HCT116 (cell line): ENCODE measurements at regions not wholly inside any gene's neighbourhood (a gene's known extent, or its start where the extent isn't known, plus 50 kb on each side); places are given as distances from the start of the nearest gene placed in this dataset.

Source experiments
- ATAC-seq: fragments of 200-7000 bp; cut with Tn5 transposase; 2 replicates; pipeline ENCODE4 v1.9.1; 2020; ENCODE audit warnings: mild to moderate bottlenecking, moderate library complexity
- BruUV-seq: library from RNA; stranded (reverse); fragments of 400-500 nt; replicated peaks from 2 replicates; lab custom pipeline; 2021; lab: Mats Ljungman, UMichigan
- CTCF ChIA-PET: fragments of 300-600 bp; sonication (Branson Sonifier 250); formaldehyde crosslinking; loops from one replicate; lab custom pipeline; 2021; ENCODE audit warnings: antibody characterized with exemption; lab: Charles Lee
- POLR2A ChIA-PET: fragments of 300-600, 350-600 bp; sonication (Branson Sonifier 250); formaldehyde crosslinking; loops from one replicate; lab custom pipeline; 2021; ENCODE audit warnings: antibody characterized with exemption; lab: Charles Lee
- RAD21 ChIA-PET, 2 experiments: fragments of 300-600 bp; sonication (Branson Sonifier 250); formaldehyde crosslinking; loops; one replicate each; lab custom pipeline; 2023; ENCODE audit warnings: low total read pairs in 2 of 2; ENCODE audit not compliant: uncharacterized antibody in 2 of 2, unreplicated experiment in 2 of 2, low non-redundant PET in 1 of 2; lab: Charles Lee
- DNase-seq: peaks from one replicate; pipeline ENCODE4 v3.0.0-alpha.2; 2010; ENCODE audit warnings: low read depth, low spot score
- H2AFZ ChIP-seq: fragments of 200-600 bp; shearing (Covaris generic), sonication (generic); 2 replicates; pipeline ENCODE4 v1.6.1; 2017; ENCODE audit warnings: low read depth, mixed run types, mixed read lengths, antibody characterized with exemption, low read length; ENCODE audit not compliant: poor library complexity, severe bottlenecking
- H3K27ac ChIP-seq: 2 replicates; pipeline ENCODE4 v1.5.1; 2012; ENCODE audit warnings: low read depth, low read length
- H3K27me3 ChIP-seq: fragments of 200-600 bp; sonication (generic); 2 replicates; pipeline ENCODE4 v1.6.1; 2016; ENCODE audit warnings: mixed run types, low read length, mixed read lengths; ENCODE audit not compliant: insufficient read depth
- H3K36me3 ChIP-seq, 2 experiments: fragments of 200-500 bp in 1 of 2; fragments of 200-600 bp in 1 of 2; sonication (Bioruptor generic) in 1 of 2; sonication (generic) in 1 of 2; 2 replicates each; pipeline versions ENCODE4 v1.5.1 to v1.6.1; 2014 to 2016; ENCODE audit warnings: low read length in 2 of 2, inconsistent platforms in 1 of 2, mixed read lengths in 1 of 2, mixed run types in 1 of 2; ENCODE audit not compliant: insufficient read depth in 2 of 2, control insufficient read depth in 1 of 2
- H3K4me1 ChIP-seq, 2 experiments: fragments of 200-600 bp in 1 of 2; sonication (generic) in 1 of 2; 2 replicates each; pipeline versions ENCODE4 v1.5.1 to v1.6.1; 2012 to 2017; ENCODE audit warnings: low read length in 2 of 2, inconsistent platforms in 1 of 2, mild to moderate bottlenecking in 1 of 2, mixed read lengths in 1 of 2, mixed run types in 1 of 2, moderate library complexity in 1 of 2; ENCODE audit not compliant: insufficient read depth in 2 of 2, control insufficient read depth in 1 of 2
- H3K4me2 ChIP-seq: fragments of 200-600 bp; sonication (generic); 2 replicates; pipeline ENCODE4 v1.6.1; 2017; ENCODE audit warnings: mixed run types, low read length, mixed read lengths
- H3K4me3 ChIP-seq, 2 experiments: fragments of 200-600 bp in 1 of 2; sonication (generic) in 1 of 2; replicated peaks in 1 of 2; 2 replicates each; pipeline ENCODE4 v1.5.1; 2011 to 2016; ENCODE audit warnings: low read length in 2 of 2, control low read depth in 1 of 2, low read depth in 1 of 2, mild to moderate bottlenecking in 1 of 2, mixed read lengths in 1 of 2, mixed run types in 1 of 2
- H3K79me2 ChIP-seq: fragments of 200-600 bp; sonication (generic); 2 replicates; pipeline ENCODE4 v1.6.1; 2017; ENCODE audit warnings: mild to moderate bottlenecking, mixed run types, low read length, moderate library complexity, mixed read lengths; ENCODE audit not compliant: insufficient read depth
- H3K9ac ChIP-seq: fragments of 200-600 bp; sonication (generic); 2 replicates; pipeline ENCODE4 v1.6.1; 2016; ENCODE audit warnings: low read length, mixed read lengths
- H3K9me2 ChIP-seq: fragments of 200-600 bp; sonication (generic), shearing (Covaris generic); 2 replicates; pipeline ENCODE4 v1.6.1; 2017; ENCODE audit warnings: mixed run types, mild to moderate bottlenecking, moderate library complexity; ENCODE audit not compliant: insufficient read depth
- H3K9me3 ChIP-seq, 2 experiments: fragments of 200-500 bp in 1 of 2; fragments of 200-600 bp in 1 of 2; sonication (Bioruptor generic) in 1 of 2; sonication (generic) in 1 of 2; 2 replicates each; pipeline ENCODE4 v1.6.1; 2014 to 2017; ENCODE audit warnings: low read length in 2 of 2, mixed read lengths in 2 of 2, inconsistent platforms in 1 of 2, low read depth in 1 of 2, mild to moderate bottlenecking in 1 of 2, mixed run types in 1 of 2, moderate library complexity in 1 of 2; ENCODE audit not compliant: control insufficient read depth in 1 of 2, insufficient read depth in 1 of 2
- H4K20me1 ChIP-seq: fragments of 200-600 bp; sonication (generic), shearing (Covaris generic); 2 replicates; pipeline ENCODE4 v1.6.1; 2017; ENCODE audit warnings: mixed run types, mild to moderate bottlenecking, moderate library complexity; ENCODE audit not compliant: insufficient read depth
- EGR1 ChIP-seq: IDR thresholded peaks from 2 replicates; pipeline ENCODE4 v1.6.1; 2012; ENCODE audit warnings: low read depth
- ELF1 ChIP-seq: IDR thresholded peaks from 2 replicates; pipeline ENCODE4 v1.6.1; 2012; ENCODE audit warnings: low read depth, borderline replicate concordance
- EZH2 ChIP-seq: fragments of 200-600 bp; sonication (generic); IDR thresholded peaks from 2 replicates; pipeline ENCODE4 v1.6.1; 2017; ENCODE audit warnings: antibody characterized with exemption, mixed run types
- RAD21 ChIP-seq: IDR thresholded peaks from 2 replicates; pipeline ENCODE4 v1.6.1; 2012; ENCODE audit warnings: low read depth, mild to moderate bottlenecking
- SP1 ChIP-seq: IDR thresholded peaks from 2 replicates; pipeline ENCODE4 v1.6.1; 2012; ENCODE audit warnings: low read depth
- TCF7L2 ChIP-seq: IDR thresholded peaks from 2 replicates; pipeline ENCODE4 v1.7.0; 2011; ENCODE audit warnings: borderline replicate concordance, inconsistent platforms; ENCODE audit not compliant: insufficient read depth, insufficient read length; ENCODE audit errors: extremely low read depth
- YY1 ChIP-seq: IDR thresholded peaks from 2 replicates; pipeline ENCODE4 v1.6.1; 2011; ENCODE audit warnings: low read length, low read depth, moderate library complexity, mild to moderate bottlenecking; ENCODE audit not compliant: insufficient replicate concordance; ENCODE audit errors: extremely low read depth
- ZFX ChIP-seq: fragments of 450-650 bp; IDR thresholded peaks from 2 replicates; pipeline ENCODE4 v1.6.1; 2017
- ZNF274 ChIP-seq: fragments of 200-500 bp; sonication (Bioruptor generic); IDR thresholded peaks from 2 replicates; pipeline ENCODE4 v1.6.1; 2014; ENCODE audit warnings: mild to moderate bottlenecking, low read depth, low read length, inconsistent platforms
- intact Hi-C: fragments of 100-400 bp; cut with micrococcal nuclease; formaldehyde crosslinking; loops from 2 replicates; pipeline ENCODE4 v1.10.0; 2022
- TF ChIP-seq, protein P1 (sequence below): IDR thresholded peaks from 2 replicates; pipeline ENCODE4 v1.6.1; 2012; ENCODE audit warnings: low read depth

DNA sequence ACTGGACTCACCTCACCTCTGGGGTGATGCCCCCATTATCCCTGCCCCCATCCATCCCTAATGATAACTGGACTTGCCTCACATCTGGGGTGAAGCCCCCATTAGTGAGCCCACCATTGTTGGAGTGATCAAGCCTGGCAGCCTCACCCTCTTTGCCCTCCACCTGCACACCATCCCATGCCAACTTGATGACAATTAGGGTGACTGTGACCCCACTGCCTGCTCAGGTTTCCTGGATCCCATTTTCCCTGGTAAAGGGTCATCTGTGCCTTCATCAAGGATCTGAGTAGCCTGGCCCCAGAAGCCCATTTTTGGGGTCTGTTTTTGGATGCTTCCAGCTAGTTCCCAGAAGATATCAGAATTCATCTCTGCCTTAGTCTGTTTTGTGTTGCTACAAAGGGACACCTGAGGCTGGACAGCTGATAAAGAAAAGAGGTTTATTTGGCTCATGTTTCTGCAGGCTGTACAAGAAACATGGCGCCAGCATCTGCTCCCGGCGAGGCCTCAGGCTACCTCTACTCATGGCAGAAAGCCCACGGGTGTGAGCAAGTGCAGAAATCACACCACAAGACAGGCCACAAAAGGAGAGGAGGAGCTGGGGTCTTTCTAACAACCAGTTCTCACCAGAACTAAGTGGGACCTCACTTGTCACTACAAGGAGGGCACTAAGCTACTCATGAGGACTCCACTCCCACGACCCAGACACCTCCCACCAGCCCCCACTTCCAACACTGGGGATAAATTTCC is 196.4 kb upstream of the TWIST2 start:
- H3K4me3 ChIP-seq = no peak overlapping the region
- ATAC-seq (no peak), DNase-seq (no peak)
- no peaks in the 10 kb centered on the region for H3K4me1 ChIP-seq
- no peaks in the 10 kb centered on the region for H3K9me3 ChIP-seq
- no peaks in the 10 kb centered on the region for H3K36me3 ChIP-seq
- H4K20me1 ChIP-seq = no peaks in the 10 kb centered on the region
- CTCF ChIA-PET = no interaction called here
- no peaks in the 10 kb centered on the region for H3K9me2 ChIP-seq
- intact Hi-C loops = no loop called here
- no TSS peak for BruUV-seq
- TF ChIP-seq EZH2 (no peak), ZFX (no peak), TCF7L2 (no peak), RAD21 (no peak), ELF1 (no peak), ZNF274 (no peak), YY1 (no peak), EGR1 (no peak), SP1 (no peak)
- TF ChIP-seq, protein P1, sequence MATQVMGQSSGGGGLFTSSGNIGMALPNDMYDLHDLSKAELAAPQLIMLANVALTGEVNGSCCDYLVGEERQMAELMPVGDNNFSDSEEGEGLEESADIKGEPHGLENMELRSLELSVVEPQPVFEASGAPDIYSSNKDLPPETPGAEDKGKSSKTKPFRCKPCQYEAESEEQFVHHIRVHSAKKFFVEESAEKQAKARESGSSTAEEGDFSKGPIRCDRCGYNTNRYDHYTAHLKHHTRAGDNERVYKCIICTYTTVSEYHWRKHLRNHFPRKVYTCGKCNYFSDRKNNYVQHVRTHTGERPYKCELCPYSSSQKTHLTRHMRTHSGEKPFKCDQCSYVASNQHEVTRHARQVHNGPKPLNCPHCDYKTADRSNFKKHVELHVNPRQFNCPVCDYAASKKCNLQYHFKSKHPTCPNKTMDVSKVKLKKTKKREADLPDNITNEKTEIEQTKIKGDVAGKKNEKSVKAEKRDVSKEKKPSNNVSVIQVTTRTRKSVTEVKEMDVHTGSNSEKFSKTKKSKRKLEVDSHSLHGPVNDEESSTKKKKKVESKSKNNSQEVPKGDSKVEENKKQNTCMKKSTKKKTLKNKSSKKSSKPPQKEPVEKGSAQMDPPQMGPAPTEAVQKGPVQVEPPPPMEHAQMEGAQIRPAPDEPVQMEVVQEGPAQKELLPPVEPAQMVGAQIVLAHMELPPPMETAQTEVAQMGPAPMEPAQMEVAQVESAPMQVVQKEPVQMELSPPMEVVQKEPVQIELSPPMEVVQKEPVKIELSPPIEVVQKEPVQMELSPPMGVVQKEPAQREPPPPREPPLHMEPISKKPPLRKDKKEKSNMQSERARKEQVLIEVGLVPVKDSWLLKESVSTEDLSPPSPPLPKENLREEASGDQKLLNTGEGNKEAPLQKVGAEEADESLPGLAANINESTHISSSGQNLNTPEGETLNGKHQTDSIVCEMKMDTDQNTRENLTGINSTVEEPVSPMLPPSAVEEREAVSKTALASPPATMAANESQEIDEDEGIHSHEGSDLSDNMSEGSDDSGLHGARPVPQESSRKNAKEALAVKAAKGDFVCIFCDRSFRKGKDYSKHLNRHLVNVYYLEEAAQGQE = no peak
- RAD21 ChIA-PET = no interaction called here
- H3K27ac ChIP-seq = no peak overlapping the region
- POLR2A ChIA-PET = no interaction called here
- H2AFZ ChIP-seq = no peak overlapping the region
- H3K4me2 ChIP-seq = no peak overlapping the region
- no peaks in the 10 kb centered on the region for H3K27me3 ChIP-seq
- H3K79me2 ChIP-seq = no peaks in the 10 kb centered on the region
- H3K9ac ChIP-seq = no peak overlapping the region
